ENCODE measurements at regions not wholly inside any gene's neighbourhood (a gene's known extent, or its start where the extent isn't known, plus 50 kb on each side); places are given as distances from the start of the nearest gene placed in this dataset.
A peak's percentile ranks its signal among the peaks of the same experiment; 100 is the strongest.

- Histone ChIP-seq H3K27me3 (ENCODE audit: control insufficient read depth, insufficient read depth, low read length) (no peaks in the 10 kb centered on the region), H3K36me3 (replicated peaks; ENCODE audit: control insufficient read depth, insufficient read depth, low read length) (no peaks in the 10 kb centered on the region), H3K4me3 (ENCODE audit: insufficient read depth, low read depth, low read length) (no peak overlapping the region)
- DNase-seq = no peak
Measured at GRCh38 chr14:38430522-38430921, 174.6 kb upstream of the CLEC14A start.

GRCh38 chr14:38425324-38425976 is 169.6 kb upstream of the CLEC14A start:
- Histone ChIP-seq H3K4me3 (ENCODE audit: insufficient read depth, low read depth, low read length) (no peak overlapping the region), H3K27me3 (ENCODE audit: control insufficient read depth, insufficient read depth, low read length) (no peaks in the 10 kb centered on the region), H3K36me3 (replicated peaks; ENCODE audit: control insufficient read depth, insufficient read depth, low read length) (no peaks in the 10 kb centered on the region)
- DNase-seq = no peak

GRCh38 chr14:38420048-38420447 is 164.2 kb upstream of the CLEC14A start:
- Histone ChIP-seq H3K4me3 (ENCODE audit: insufficient read depth, low read depth, low read length) (no peak overlapping the region), H3K36me3 (replicated peaks; ENCODE audit: control insufficient read depth, insufficient read depth, low read length) (no peaks in the 10 kb centered on the region), H3K27me3 (ENCODE audit: control insufficient read depth, insufficient read depth, low read length) (no peaks in the 10 kb centered on the region)
- no peak for DNase-seq

- no peak for DNase-seq
- no peak overlapping the region for H3K4me3 ChIP-seq (ENCODE audit: insufficient read depth, low read depth, low read length)
- no peaks in the 10 kb centered on the region for H3K27me3 ChIP-seq (ENCODE audit: control insufficient read depth, insufficient read depth, low read length)
- H3K36me3 ChIP-seq (replicated peaks; ENCODE audit: control insufficient read depth, insufficient read depth, low read length) = no peaks in the 10 kb centered on the region
Measured at GRCh38 chr14:38419579-38419978, 163.7 kb upstream of the CLEC14A start.

- Histone ChIP-seq H3K36me3 (replicated peaks; ENCODE audit: control insufficient read depth, insufficient read depth, low read length) (no peaks in the 10 kb centered on the region), H3K27me3 (ENCODE audit: control insufficient read depth, insufficient read depth, low read length) (no peaks in the 10 kb centered on the region), H3K4me3 (ENCODE audit: insufficient read depth, low read depth, low read length) (no peak overlapping the region)
- DNase-seq = no peak
Measured at GRCh38 chr14:38412654-38413053, 156.8 kb upstream of the CLEC14A start.

GRCh38 chr14:38410442-38410841 is 154.5 kb upstream of the CLEC14A start:
- H3K27me3 ChIP-seq (ENCODE audit: control insufficient read depth, insufficient read depth, low read length) = no peaks in the 10 kb centered on the region
- no peaks in the 10 kb centered on the region for H3K36me3 ChIP-seq (replicated peaks; ENCODE audit: control insufficient read depth, insufficient read depth, low read length)
- no peak overlapping the region for H3K4me3 ChIP-seq (ENCODE audit: insufficient read depth, low read depth, low read length)
- DNase-seq = no peak

- H3K4me3 ChIP-seq (ENCODE audit: insufficient read depth, low read depth, low read length) = no peak overlapping the region
- no peaks in the 10 kb centered on the region for H3K27me3 ChIP-seq (ENCODE audit: control insufficient read depth, insufficient read depth, low read length)
- no peak for DNase-seq
- H3K36me3 ChIP-seq (replicated peaks; ENCODE audit: control insufficient read depth, insufficient read depth, low read length) = no peaks in the 10 kb centered on the region
Measured at GRCh38 chr14:38409071-38409705, 153.3 kb upstream of the CLEC14A start.

GRCh38 chr14:38405851-38406635 is 150.2 kb upstream of the CLEC14A start:
- DNase-seq = peak; percentile 17
- no peaks in the 10 kb centered on the region for H3K27me3 ChIP-seq (ENCODE audit: control insufficient read depth, insufficient read depth, low read length)
- H3K4me3 ChIP-seq (ENCODE audit: insufficient read depth, low read depth, low read length) = no peak overlapping the region
- no peaks in the 10 kb centered on the region for H3K36me3 ChIP-seq (replicated peaks; ENCODE audit: control insufficient read depth, insufficient read depth, low read length)

GRCh38 chr14:38404616-38405015 is 148.7 kb upstream of the CLEC14A start:
- no peak for DNase-seq
- Histone ChIP-seq H3K4me3 (ENCODE audit: insufficient read depth, low read depth, low read length) (no peak overlapping the region), H3K36me3 (replicated peaks; ENCODE audit: control insufficient read depth, insufficient read depth, low read length) (no peaks in the 10 kb centered on the region), H3K27me3 (ENCODE audit: control insufficient read depth, insufficient read depth, low read length) (no peaks in the 10 kb centered on the region)

- H3K27me3 ChIP-seq (ENCODE audit: control insufficient read depth, insufficient read depth, low read length) = no peaks in the 10 kb centered on the region
- DNase-seq = no peak
- no peak overlapping the region for H3K4me3 ChIP-seq (ENCODE audit: insufficient read depth, low read depth, low read length)
- H3K36me3 ChIP-seq (replicated peaks; ENCODE audit: control insufficient read depth, insufficient read depth, low read length) = no peaks in the 10 kb centered on the region
Measured at GRCh38 chr14:38404100-38404541, 148.2 kb upstream of the CLEC14A start.

GRCh38 chr14:38400751-38401150 is 144.9 kb upstream of the CLEC14A start:
- no peak for DNase-seq
- Histone ChIP-seq H3K4me3 (ENCODE audit: insufficient read depth, low read depth, low read length) (no peak overlapping the region), H3K36me3 (replicated peaks; ENCODE audit: control insufficient read depth, insufficient read depth, low read length) (no peaks in the 10 kb centered on the region), H3K27me3 (ENCODE audit: control insufficient read depth, insufficient read depth, low read length) (no peaks in the 10 kb centered on the region)

GRCh38 chr14:38399652-38400051 is 143.8 kb upstream of the CLEC14A start:
- Histone ChIP-seq H3K27me3 (ENCODE audit: control insufficient read depth, insufficient read depth, low read length) (no peaks in the 10 kb centered on the region), H3K36me3 (replicated peaks; ENCODE audit: control insufficient read depth, insufficient read depth, low read length) (no peaks in the 10 kb centered on the region), H3K4me3 (ENCODE audit: insufficient read depth, low read depth, low read length) (no peak overlapping the region)
- DNase-seq = no peak

GRCh38 chr14:38394767-38395166 is 138.9 kb upstream of the CLEC14A start:
- Histone ChIP-seq H3K27me3 (ENCODE audit: control insufficient read depth, insufficient read depth, low read length) (no peaks in the 10 kb centered on the region), H3K36me3 (replicated peaks; ENCODE audit: control insufficient read depth, insufficient read depth, low read length) (no peaks in the 10 kb centered on the region), H3K4me3 (ENCODE audit: insufficient read depth, low read depth, low read length) (no peak overlapping the region)
- DNase-seq = no peak

- no peak for DNase-seq
- no peaks in the 10 kb centered on the region for H3K36me3 ChIP-seq (replicated peaks; ENCODE audit: control insufficient read depth, insufficient read depth, low read length)
- no peaks in the 10 kb centered on the region for H3K27me3 ChIP-seq (ENCODE audit: control insufficient read depth, insufficient read depth, low read length)
- no peak overlapping the region for H3K4me3 ChIP-seq (ENCODE audit: insufficient read depth, low read depth, low read length)
Measured at GRCh38 chr14:38394064-38394463, 138.2 kb upstream of the CLEC14A start.

- Histone ChIP-seq H3K27me3 (ENCODE audit: control insufficient read depth, insufficient read depth, low read length) (no peaks in the 10 kb centered on the region), H3K4me3 (ENCODE audit: insufficient read depth, low read depth, low read length) (no peak overlapping the region), H3K36me3 (replicated peaks; ENCODE audit: control insufficient read depth, insufficient read depth, low read length) (no peaks in the 10 kb centered on the region)
- DNase-seq = no peak
Measured at GRCh38 chr14:38391334-38391733, 135.4 kb upstream of the CLEC14A start.
